ENCODE measurements at regions not wholly inside any gene's neighbourhood (a gene's known extent, or its start where the extent isn't known, plus 50 kb on each side); places are given as distances from the start of the nearest gene placed in this dataset.

DNA sequence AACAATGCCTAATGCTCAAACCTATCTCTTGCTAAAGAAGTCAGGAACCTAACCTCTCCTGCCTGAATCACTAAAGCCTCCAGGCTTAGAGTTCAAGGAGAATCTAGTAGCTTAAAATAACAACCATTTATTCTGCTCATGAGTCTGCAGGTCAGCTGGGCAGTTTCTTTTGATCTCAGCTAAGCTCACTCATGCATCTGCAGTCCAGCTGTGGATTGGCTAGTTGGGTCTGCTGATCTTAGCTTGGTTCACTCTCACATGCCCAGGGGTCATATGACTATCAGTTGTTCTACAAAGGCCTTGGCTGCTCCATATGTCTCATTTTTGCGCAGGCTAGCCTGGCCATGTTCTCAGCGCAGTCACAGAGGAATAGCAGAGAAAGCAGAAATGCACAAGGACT lies 109.2 kb upstream of the STT3B start:
- ATAC-seq (ENCODE audit: low read depth): no peak
- Mint-ChIP-seq H3K9me3 (peaks cover 3% of the 10 kb centered on the region), H3K27ac (no peak overlapping the region), H3K4me3 (no peak overlapping the region), H3K36me3 (ENCODE audit: low read depth) (no peaks in the 10 kb centered on the region), H3K4me1 (no peaks in the 10 kb centered on the region), H3K27me3 (no peaks in the 10 kb centered on the region)
- intact Hi-C loops (cut with micrococcal nuclease): no loop called here
- TF ChIP-seq, protein P1, sequence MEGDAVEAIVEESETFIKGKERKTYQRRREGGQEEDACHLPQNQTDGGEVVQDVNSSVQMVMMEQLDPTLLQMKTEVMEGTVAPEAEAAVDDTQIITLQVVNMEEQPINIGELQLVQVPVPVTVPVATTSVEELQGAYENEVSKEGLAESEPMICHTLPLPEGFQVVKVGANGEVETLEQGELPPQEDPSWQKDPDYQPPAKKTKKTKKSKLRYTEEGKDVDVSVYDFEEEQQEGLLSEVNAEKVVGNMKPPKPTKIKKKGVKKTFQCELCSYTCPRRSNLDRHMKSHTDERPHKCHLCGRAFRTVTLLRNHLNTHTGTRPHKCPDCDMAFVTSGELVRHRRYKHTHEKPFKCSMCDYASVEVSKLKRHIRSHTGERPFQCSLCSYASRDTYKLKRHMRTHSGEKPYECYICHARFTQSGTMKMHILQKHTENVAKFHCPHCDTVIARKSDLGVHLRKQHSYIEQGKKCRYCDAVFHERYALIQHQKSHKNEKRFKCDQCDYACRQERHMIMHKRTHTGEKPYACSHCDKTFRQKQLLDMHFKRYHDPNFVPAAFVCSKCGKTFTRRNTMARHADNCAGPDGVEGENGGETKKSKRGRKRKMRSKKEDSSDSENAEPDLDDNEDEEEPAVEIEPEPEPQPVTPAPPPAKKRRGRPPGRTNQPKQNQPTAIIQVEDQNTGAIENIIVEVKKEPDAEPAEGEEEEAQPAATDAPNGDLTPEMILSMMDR (IDR thresholded peaks at IDR 0.05): no peak
- POLR2A ChIA-PET: no interaction called here
- no peak for DNase-seq
- CTCF ChIA-PET: no interaction called here

DNA sequence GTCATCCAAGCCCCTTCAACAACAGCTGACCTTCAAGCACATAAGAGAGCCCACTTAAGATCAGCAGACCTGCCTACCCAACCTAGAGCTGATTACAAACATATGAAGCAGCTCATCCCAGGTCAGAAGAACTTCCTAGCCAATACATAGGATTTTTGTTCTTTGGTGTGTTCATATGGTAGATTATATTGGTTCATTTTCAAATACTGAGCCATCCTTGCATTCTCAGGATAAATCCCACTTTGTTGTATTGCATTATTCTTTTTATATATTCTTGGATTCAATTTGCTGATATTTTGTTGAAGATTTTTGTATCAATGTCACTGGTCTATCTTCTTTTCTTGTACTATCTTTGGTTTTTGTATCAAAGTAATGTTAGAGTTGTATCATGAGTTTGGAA lies 107.3 kb upstream of the STT3B start:
- ATAC-seq (ENCODE audit: low read depth) (no peak), DNase-seq (no peak)
- Mint-ChIP-seq H3K4me1 (no peaks in the 10 kb centered on the region), H3K27me3 (peaks cover 2% of the 10 kb centered on the region), H3K4me3 (no peak overlapping the region), H3K9me3 (peaks cover 11% of the 10 kb centered on the region), H3K36me3 (ENCODE audit: low read depth) (no peaks in the 10 kb centered on the region), H3K27ac (no peak overlapping the region)
- intact Hi-C loops (cut with micrococcal nuclease): no loop called here
- TF ChIP-seq, protein P1 (IDR thresholded peaks at IDR 0.05): no peak
- CTCF ChIA-PET: no interaction called here
- POLR2A ChIA-PET: no interaction called here

- H3K27ac Mint-ChIP-seq: no peak overlapping the region
- ATAC-seq (ENCODE audit: low read depth): no peak
- H3K27me3 Mint-ChIP-seq: peaks cover 4% of the 10 kb centered on the region
- TF ChIP-seq, protein P1 (IDR thresholded peaks at IDR 0.05): no peak
- ChIA-PET CTCF (no interaction called here), POLR2A (no interaction called here)
- H3K9me3 Mint-ChIP-seq: peaks cover 11% of the 10 kb centered on the region
- no peak for DNase-seq
- no peaks in the 10 kb centered on the region for H3K4me1 Mint-ChIP-seq
- intact Hi-C loops (cut with micrococcal nuclease): no loop called here
- no peaks in the 10 kb centered on the region for H3K36me3 Mint-ChIP-seq (ENCODE audit: low read depth)
- H3K4me3 Mint-ChIP-seq: no peak overlapping the region
Observed at GRCh38 chr3:31427623-31428022, 105.1 kb upstream of the STT3B start.

GRCh38 chr3:31431321-31431720 lies 101.4 kb upstream of the STT3B start:
- ChIA-PET CTCF (no interaction called here), POLR2A (no interaction called here)
- TF ChIP-seq, protein P1 (IDR thresholded peaks at IDR 0.05): no peak
- Mint-ChIP-seq H3K36me3 (ENCODE audit: low read depth) (no peaks in the 10 kb centered on the region), H3K9me3 (peaks cover 10% of the 10 kb centered on the region), H3K4me3 (no peak overlapping the region), H3K4me1 (no peaks in the 10 kb centered on the region), H3K27ac (no peak overlapping the region), H3K27me3 (peaks cover 4% of the 10 kb centered on the region)
- ATAC-seq (ENCODE audit: low read depth): no peak
- DNase-seq: no peak
- intact Hi-C loops (cut with micrococcal nuclease): no loop called here

DNA sequence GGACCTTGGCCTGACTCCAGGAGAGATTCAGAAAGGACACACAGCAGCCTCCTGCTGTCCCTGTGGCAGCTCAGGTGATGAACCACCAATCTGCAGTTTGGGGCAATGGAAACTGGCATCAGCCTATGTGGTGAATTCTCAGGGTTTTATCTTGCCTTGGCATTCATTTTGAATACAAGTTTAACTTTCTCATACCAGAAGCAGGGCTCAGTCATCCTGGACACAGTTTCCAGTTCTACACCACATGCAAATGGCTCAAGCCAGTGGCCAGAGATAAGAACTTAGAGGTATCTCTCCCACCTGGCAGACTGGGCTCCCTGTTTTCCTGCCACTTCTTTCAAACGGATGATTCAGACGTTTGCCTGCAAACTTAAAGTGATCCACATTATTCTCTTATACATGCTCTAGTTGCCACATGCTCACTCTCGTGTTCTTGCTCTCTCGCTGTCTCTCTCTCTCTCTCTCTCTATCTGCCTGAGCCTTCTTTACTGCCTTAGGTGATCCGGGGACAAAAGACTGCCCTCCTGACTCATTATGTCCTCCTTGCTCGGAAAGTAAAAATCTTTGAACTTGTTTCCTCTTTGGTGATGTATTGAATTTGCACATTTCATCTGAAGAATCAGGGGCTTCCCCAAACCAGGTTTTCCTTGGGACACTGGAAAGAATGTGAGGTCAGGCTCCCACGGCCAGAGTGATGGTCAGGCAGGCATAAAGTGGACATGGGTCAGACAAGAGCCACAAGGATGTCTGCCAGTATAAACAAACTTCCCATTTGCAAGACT lies 99.6 kb upstream of the STT3B start:
- ATAC-seq (ENCODE audit: low read depth) (no peak), DNase-seq (no peak)
- TF ChIP-seq, protein P1 (IDR thresholded peaks at IDR 0.05): no peak
- no peaks in the 10 kb centered on the region for H3K36me3 Mint-ChIP-seq (ENCODE audit: low read depth)
- ChIA-PET POLR2A (no interaction called here), CTCF (no interaction called here)
- intact Hi-C loops (cut with micrococcal nuclease): no loop called here
- H3K9me3 Mint-ChIP-seq: peaks cover 17% of the 10 kb centered on the region
- peaks cover 4% of the 10 kb centered on the region for H3K27me3 Mint-ChIP-seq
- no peaks in the 10 kb centered on the region for H3K4me1 Mint-ChIP-seq
- no peak overlapping the region for H3K27ac Mint-ChIP-seq
- H3K4me3 Mint-ChIP-seq: no peak overlapping the region

All from activated B cell treated with CpG ODN at 0.5 μM for 24 hours (primary cell).